ENCODE measurements at regions not wholly inside any gene's neighbourhood (a gene's known extent, or its start where the extent isn't known, plus 50 kb on each side); places are given as distances from the start of the nearest gene placed in this dataset.
"Not testable (repeated sequence)": the region's sequence is repeated elsewhere in the genome, so short reads cannot be mapped to it uniquely, and the experiment has no call there.

GRCh38 chr6:5831219-5831862 is 175.4 kb downstream of the NRN1 start:
- H3K9ac ChIP-seq (ENCODE audit: low read depth, low read length, poor library complexity); H3K36me3 ChIP-seq (replicated peaks in 1 of 2; ENCODE audit: control insufficient read depth in 2 of 2, insufficient read depth in 2 of 2, low read length in 2 of 2); H2BK15ac ChIP-seq (ENCODE audit: low read length); H2BK120ac ChIP-seq (ENCODE audit: low read depth, low read length); H3K4me3 ChIP-seq (ENCODE audit: low read length in 2 of 2); H2BK12ac ChIP-seq (ENCODE audit: low read length); H3K27me3 ChIP-seq (ENCODE audit: control insufficient read depth in 3 of 3, insufficient read depth in 3 of 3, low read depth in 1 of 3, low read length in 3 of 3); DNase-seq (ENCODE audit: low spot score); H3K27ac ChIP-seq (replicated peaks; ENCODE audit: low read length); H3K9me3 ChIP-seq (replicated peaks in 1 of 2; ENCODE audit: control insufficient read depth in 2 of 2, insufficient read depth in 1 of 2, low read depth in 1 of 2, low read length in 2 of 2); H3K4ac ChIP-seq (ENCODE audit: low read length); H4K91ac ChIP-seq (ENCODE audit: low read depth, low read length, poor library complexity); H3K4me2 ChIP-seq (ENCODE audit: insufficient read depth, low read length, poor library complexity, severe bottlenecking); H2AK5ac ChIP-seq (ENCODE audit: low read depth, low read length); H4K8ac ChIP-seq (ENCODE audit: low read depth, low read length); H3K79me1 ChIP-seq (ENCODE audit: low read depth, low read length); H3K14ac ChIP-seq (ENCODE audit: low read length); H3K23ac ChIP-seq (ENCODE audit: low read depth, low read length, poor library complexity); H2BK5ac ChIP-seq (ENCODE audit: low read length): not testable (repeated sequence)
- Histone ChIP-seq H3K18ac (ENCODE audit: low read length) (peak overlapping the region; percentile 55), H2AFZ (ENCODE audit: low read length) (peak overlapping the region; percentile 69), H3K4me1 (ENCODE audit: control insufficient read depth in 2 of 2, insufficient read depth in 1 of 2, low read depth in 1 of 2, low read length in 2 of 2) (peaks cover 12 to 15% of the 10 kb centered on the region in 2 donors)
- WGBS, 2 donors (ENCODE audit: extremely low coverage in 2 of 2, insufficient read length in 2 of 2, insufficient replicate concordance in 1 of 2): no CpG with 5 or more reads among the region's 8 CpGs

- Histone ChIP-seq H2AFZ (ENCODE audit: low read length) (no peak overlapping the region), H3K14ac (ENCODE audit: low read length) (no peak overlapping the region), H3K36me3 (replicated peaks in 1 of 2; ENCODE audit: control insufficient read depth in 2 of 2, insufficient read depth in 2 of 2, low read length in 2 of 2) (no peaks in the 10 kb centered on the region), H3K27ac (replicated peaks; ENCODE audit: low read length) (no peak overlapping the region), H3K4me2 (ENCODE audit: insufficient read depth, low read length, poor library complexity, severe bottlenecking) (no peak overlapping the region), H2AK5ac (ENCODE audit: low read depth, low read length) (peak overlapping the region; percentile 58), H4K8ac (ENCODE audit: low read depth, low read length) (no peak overlapping the region), H3K4me1 (ENCODE audit: control insufficient read depth in 2 of 2, insufficient read depth in 1 of 2, low read depth in 1 of 2, low read length in 2 of 2) (peaks cover 10 to 12% of the 10 kb centered on the region in 2 donors), H2BK15ac (ENCODE audit: low read length) (peak overlapping the region; percentile 77), H3K9ac (ENCODE audit: low read depth, low read length, poor library complexity) (no peak overlapping the region), H2BK5ac (ENCODE audit: low read length) (no peak overlapping the region), H3K18ac (ENCODE audit: low read length) (peak overlapping the region; percentile 80), H3K27me3 (ENCODE audit: control insufficient read depth in 3 of 3, insufficient read depth in 3 of 3, low read depth in 1 of 3, low read length in 3 of 3) (no peaks in the 10 kb centered on the region), H3K4ac (ENCODE audit: low read length) (no peak overlapping the region), H3K9me3 (replicated peaks in 1 of 2; ENCODE audit: control insufficient read depth in 2 of 2, insufficient read depth in 1 of 2, low read depth in 1 of 2, low read length in 2 of 2) (no peaks in the 10 kb centered on the region), H3K23ac (ENCODE audit: low read depth, low read length, poor library complexity) (no peak overlapping the region), H3K79me1 (ENCODE audit: low read depth, low read length) (no peaks in the 10 kb centered on the region), H3K4me3 (ENCODE audit: low read length in 2 of 2) (no peak overlapping the region), H4K91ac (ENCODE audit: low read depth, low read length, poor library complexity) (no peak overlapping the region), H2BK12ac (ENCODE audit: low read length) (no peak overlapping the region), H2BK120ac (ENCODE audit: low read depth, low read length) (no peak overlapping the region)
- DNase-seq (ENCODE audit: low spot score): no peak
- WGBS, 2 donors (ENCODE audit: extremely low coverage in 2 of 2, insufficient read length in 2 of 2, insufficient replicate concordance in 1 of 2): no CpG with 5 or more reads among the region's 11 CpGs
Measured at GRCh38 chr6:5828296-5828695, 178.4 kb downstream of the NRN1 start.

GRCh38 chr6:5827056-5827904 is 179.4 kb downstream of the NRN1 start:
- Histone ChIP-seq H3K23ac (ENCODE audit: low read depth, low read length, poor library complexity) (no peak overlapping the region), H2BK12ac (ENCODE audit: low read length) (no peak overlapping the region), H3K9ac (ENCODE audit: low read depth, low read length, poor library complexity) (no peak overlapping the region), H3K4ac (ENCODE audit: low read length) (no peak overlapping the region), H3K4me2 (ENCODE audit: insufficient read depth, low read length, poor library complexity, severe bottlenecking) (no peak overlapping the region), H3K27me3 (ENCODE audit: control insufficient read depth in 3 of 3, insufficient read depth in 3 of 3, low read depth in 1 of 3, low read length in 3 of 3) (no peaks in the 10 kb centered on the region), H4K91ac (ENCODE audit: low read depth, low read length, poor library complexity) (no peak overlapping the region), H3K4me1 (ENCODE audit: control insufficient read depth in 2 of 2, insufficient read depth in 1 of 2, low read depth in 1 of 2, low read length in 2 of 2) (peaks cover 10 to 12% of the 10 kb centered on the region in 2 donors), H4K8ac (ENCODE audit: low read depth, low read length) (no peak overlapping the region), H3K14ac (ENCODE audit: low read length) (no peak overlapping the region), H3K79me1 (ENCODE audit: low read depth, low read length) (no peaks in the 10 kb centered on the region), H3K9me3 (replicated peaks in 1 of 2; ENCODE audit: control insufficient read depth in 2 of 2, insufficient read depth in 1 of 2, low read depth in 1 of 2, low read length in 2 of 2) (no peaks in the 10 kb centered on the region), H2BK120ac (ENCODE audit: low read depth, low read length) (no peak overlapping the region), H2AFZ (ENCODE audit: low read length) (peak overlapping the region; percentile 67), H2AK5ac (ENCODE audit: low read depth, low read length) (no peak overlapping the region), H2BK15ac (ENCODE audit: low read length) (no peak overlapping the region), H3K27ac (replicated peaks; ENCODE audit: low read length) (no peak overlapping the region), H3K4me3 (ENCODE audit: low read length in 2 of 2) (peak overlapping the region in 1 of 2 donors; percentile 28), H3K36me3 (replicated peaks in 1 of 2; ENCODE audit: control insufficient read depth in 2 of 2, insufficient read depth in 2 of 2, low read length in 2 of 2) (no peaks in the 10 kb centered on the region), H3K18ac (ENCODE audit: low read length) (no peak overlapping the region), H2BK5ac (ENCODE audit: low read length) (no peak overlapping the region)
- no peak for DNase-seq (ENCODE audit: low spot score)
- WGBS, 2 donors (ENCODE audit: extremely low coverage in 2 of 2, insufficient read length in 2 of 2, insufficient replicate concordance in 1 of 2): no CpG with 5 or more reads among the region's 14 CpGs

GRCh38 chr6:5824382-5824983 is 182.2 kb downstream of the NRN1 start:
- H3K4me1 ChIP-seq (ENCODE audit: control insufficient read depth in 2 of 2, insufficient read depth in 1 of 2, low read depth in 1 of 2, low read length in 2 of 2): peaks cover 5 to 13% of the 10 kb centered on the region in 2 donors
- H3K4me2 ChIP-seq (ENCODE audit: insufficient read depth, low read length, poor library complexity, severe bottlenecking); H2BK15ac ChIP-seq (ENCODE audit: low read length); H3K27ac ChIP-seq (replicated peaks; ENCODE audit: low read length); H2BK120ac ChIP-seq (ENCODE audit: low read depth, low read length); H3K9ac ChIP-seq (ENCODE audit: low read depth, low read length, poor library complexity); H3K27me3 ChIP-seq (ENCODE audit: control insufficient read depth in 3 of 3, insufficient read depth in 3 of 3, low read depth in 1 of 3, low read length in 3 of 3); H3K36me3 ChIP-seq (replicated peaks in 1 of 2; ENCODE audit: control insufficient read depth in 2 of 2, insufficient read depth in 2 of 2, low read length in 2 of 2); H3K79me1 ChIP-seq (ENCODE audit: low read depth, low read length); H3K14ac ChIP-seq (ENCODE audit: low read length); H2AFZ ChIP-seq (ENCODE audit: low read length); H4K91ac ChIP-seq (ENCODE audit: low read depth, low read length, poor library complexity); DNase-seq (ENCODE audit: low spot score); H3K9me3 ChIP-seq (replicated peaks in 1 of 2; ENCODE audit: control insufficient read depth in 2 of 2, insufficient read depth in 1 of 2, low read depth in 1 of 2, low read length in 2 of 2); H4K8ac ChIP-seq (ENCODE audit: low read depth, low read length); H2BK5ac ChIP-seq (ENCODE audit: low read length); H3K4me3 ChIP-seq (ENCODE audit: low read length in 2 of 2); H3K4ac ChIP-seq (ENCODE audit: low read length); H3K18ac ChIP-seq (ENCODE audit: low read length); H3K23ac ChIP-seq (ENCODE audit: low read depth, low read length, poor library complexity); H2BK12ac ChIP-seq (ENCODE audit: low read length); H2AK5ac ChIP-seq (ENCODE audit: low read depth, low read length): not testable (repeated sequence)
- WGBS, 2 donors (ENCODE audit: extremely low coverage in 2 of 2, insufficient read length in 2 of 2, insufficient replicate concordance in 1 of 2): no CpG with 5 or more reads among the region's 8 CpGs

Measured in neuronal stem cell (in vitro differentiated cells).